ENCODE measurements at regions not wholly inside any gene's neighbourhood (a gene's known extent, or its start where the extent isn't known, plus 50 kb on each side); places are given as distances from the start of the nearest gene placed in this dataset.

DNA sequence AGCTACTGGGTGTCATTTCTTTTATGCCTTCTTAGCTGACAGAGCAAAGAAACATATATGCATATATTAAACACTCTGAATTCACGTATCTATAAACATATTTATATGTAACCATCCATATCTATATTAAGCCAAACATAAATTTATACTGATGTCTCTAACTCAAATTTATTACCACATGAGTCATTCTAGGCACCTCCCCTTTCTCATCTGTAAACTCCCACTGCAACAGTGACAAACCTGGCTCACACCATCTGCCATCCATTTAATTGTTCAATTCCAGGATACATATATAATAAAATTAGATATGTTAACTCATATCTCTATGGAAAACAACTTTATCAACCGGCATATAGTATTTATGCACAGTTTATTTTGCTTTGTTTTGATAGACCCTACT is 722.3 kb downstream of the SORCS1 start:
- H3K9me3 ChIP-seq = no peaks in the 10 kb centered on the region
- no peaks in the 10 kb centered on the region for H3K4me1 ChIP-seq
- H3K4me3 ChIP-seq = no peak overlapping the region
- no peak overlapping the region for H3K27ac ChIP-seq
- intact Hi-C loops (cut with DNase I) = no loop called here
- TF ChIP-seq, protein P1, sequence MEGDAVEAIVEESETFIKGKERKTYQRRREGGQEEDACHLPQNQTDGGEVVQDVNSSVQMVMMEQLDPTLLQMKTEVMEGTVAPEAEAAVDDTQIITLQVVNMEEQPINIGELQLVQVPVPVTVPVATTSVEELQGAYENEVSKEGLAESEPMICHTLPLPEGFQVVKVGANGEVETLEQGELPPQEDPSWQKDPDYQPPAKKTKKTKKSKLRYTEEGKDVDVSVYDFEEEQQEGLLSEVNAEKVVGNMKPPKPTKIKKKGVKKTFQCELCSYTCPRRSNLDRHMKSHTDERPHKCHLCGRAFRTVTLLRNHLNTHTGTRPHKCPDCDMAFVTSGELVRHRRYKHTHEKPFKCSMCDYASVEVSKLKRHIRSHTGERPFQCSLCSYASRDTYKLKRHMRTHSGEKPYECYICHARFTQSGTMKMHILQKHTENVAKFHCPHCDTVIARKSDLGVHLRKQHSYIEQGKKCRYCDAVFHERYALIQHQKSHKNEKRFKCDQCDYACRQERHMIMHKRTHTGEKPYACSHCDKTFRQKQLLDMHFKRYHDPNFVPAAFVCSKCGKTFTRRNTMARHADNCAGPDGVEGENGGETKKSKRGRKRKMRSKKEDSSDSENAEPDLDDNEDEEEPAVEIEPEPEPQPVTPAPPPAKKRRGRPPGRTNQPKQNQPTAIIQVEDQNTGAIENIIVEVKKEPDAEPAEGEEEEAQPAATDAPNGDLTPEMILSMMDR (IDR thresholded peaks at IDR 0.05) = no peak
- DNase-seq (no peak), ATAC-seq (no peak)
- no peaks in the 10 kb centered on the region for H3K27me3 ChIP-seq
- no peaks in the 10 kb centered on the region for H3K36me3 ChIP-seq

DNA sequence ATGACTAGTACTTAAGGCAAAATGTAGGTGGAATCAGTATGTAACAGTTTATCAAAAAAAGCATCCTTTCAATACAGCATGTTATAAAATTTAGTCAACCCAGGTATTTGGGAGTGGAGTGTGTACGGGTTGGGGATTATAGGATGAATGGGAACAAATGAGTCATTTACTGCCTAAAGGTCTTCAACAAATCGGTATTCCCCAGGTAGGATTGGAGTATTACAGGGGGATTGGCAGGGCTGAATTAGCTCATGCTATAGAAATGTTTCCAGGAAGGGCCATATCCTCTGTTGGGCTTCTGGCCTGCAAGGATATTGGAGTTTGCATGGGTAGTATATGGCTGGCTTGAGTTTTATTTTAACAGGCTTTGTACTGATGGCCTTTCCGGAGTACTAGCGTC is 723.7 kb downstream of the SORCS1 start:
- ATAC-seq = no peak
- Histone ChIP-seq H3K9me3 (no peaks in the 10 kb centered on the region), H3K4me3 (no peak overlapping the region), H3K36me3 (no peaks in the 10 kb centered on the region), H3K4me1 (no peaks in the 10 kb centered on the region), H3K27ac (no peak overlapping the region), H3K27me3 (no peaks in the 10 kb centered on the region)
- DNase-seq = no peak
- intact Hi-C loops (cut with DNase I) = no loop called here
- TF ChIP-seq, protein P1 (IDR thresholded peaks at IDR 0.05) = no peak

GRCh38 chr10:106440355-106440754 is 724.2 kb downstream of the SORCS1 start:
- DNase-seq (no peak), ATAC-seq (no peak)
- Histone ChIP-seq H3K27ac (no peak overlapping the region), H3K27me3 (no peaks in the 10 kb centered on the region), H3K4me1 (no peaks in the 10 kb centered on the region), H3K4me3 (no peak overlapping the region), H3K36me3 (no peaks in the 10 kb centered on the region), H3K9me3 (no peaks in the 10 kb centered on the region)
- intact Hi-C loops (cut with DNase I) = no loop called here
- TF ChIP-seq, protein P1 (IDR thresholded peaks at IDR 0.05) = no peak

GRCh38 chr10:106439366-106439765 is 725.1 kb downstream of the SORCS1 start:
- DNase-seq (no peak), ATAC-seq (no peak)
- Histone ChIP-seq H3K27ac (no peak overlapping the region), H3K36me3 (no peaks in the 10 kb centered on the region), H3K4me3 (no peak overlapping the region), H3K4me1 (no peaks in the 10 kb centered on the region), H3K9me3 (no peaks in the 10 kb centered on the region), H3K27me3 (no peaks in the 10 kb centered on the region)
- intact Hi-C loops (cut with DNase I) = no loop called here
- TF ChIP-seq, protein P1 (IDR thresholded peaks at IDR 0.05) = no peak

DNA sequence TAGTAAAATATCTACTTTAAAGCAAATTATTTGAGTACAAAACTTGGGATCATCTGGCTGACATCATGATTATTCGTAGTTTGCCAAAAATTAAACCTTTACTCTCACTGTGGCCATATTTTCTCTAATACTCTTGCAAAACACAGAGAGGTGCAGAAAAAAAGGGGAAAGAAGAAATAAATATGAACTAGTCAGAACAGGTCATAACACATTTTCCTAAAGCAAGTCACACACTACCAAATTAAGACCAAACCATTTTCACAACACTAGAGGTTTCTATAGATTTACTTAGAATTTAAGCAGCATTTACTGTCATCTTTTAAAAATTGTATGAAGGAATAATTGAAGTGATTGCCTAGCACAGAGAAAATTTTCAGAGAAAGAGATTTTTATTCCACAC is 726.1 kb downstream of the SORCS1 start:
- H3K4me1 ChIP-seq = no peaks in the 10 kb centered on the region
- intact Hi-C loops (cut with DNase I) = no loop called here
- TF ChIP-seq, protein P1 (IDR thresholded peaks at IDR 0.05) = no peak
- no peaks in the 10 kb centered on the region for H3K27me3 ChIP-seq
- H3K27ac ChIP-seq = no peak overlapping the region
- ATAC-seq (no peak), DNase-seq (no peak)
- H3K36me3 ChIP-seq = no peaks in the 10 kb centered on the region
- H3K4me3 ChIP-seq = no peak overlapping the region
- no peaks in the 10 kb centered on the region for H3K9me3 ChIP-seq

- DNase-seq = no peak
- TF ChIP-seq, protein P1 (IDR thresholded peaks at IDR 0.05) = no peak
- Histone ChIP-seq H3K4me3 (no peak overlapping the region), H3K9me3 (no peaks in the 10 kb centered on the region), H3K27ac (no peak overlapping the region), H3K36me3 (no peaks in the 10 kb centered on the region), H3K27me3 (no peaks in the 10 kb centered on the region), H3K4me1 (no peaks in the 10 kb centered on the region)
- intact Hi-C loops (cut with DNase I) = no loop called here
- no peak for ATAC-seq
Observed at GRCh38 chr10:106436123-106436715, 728.3 kb downstream of the SORCS1 start.
